Hematopoietic multipotent progenitor cell treated with erythropoietin and hydrocortisone succinate and interleukin-3 and kit ligand, for 4 days (in vitro differentiated cells): ENCODE measurements at regions not wholly inside any gene's neighbourhood (a gene's known extent, or its start where the extent isn't known, plus 50 kb on each side); places are given as distances from the start of the nearest gene placed in this dataset.
A peak's percentile ranks its signal among the peaks of the same experiment; 100 is the strongest.
"Not testable (repeated sequence)": the region's sequence is repeated elsewhere in the genome, so short reads cannot be mapped to it uniquely, and the experiment has no call there.

Source experiments
- DNase-seq: peaks from one replicate; pipeline ENCODE4 v3.0.0-alpha.2; 2015

DNA sequence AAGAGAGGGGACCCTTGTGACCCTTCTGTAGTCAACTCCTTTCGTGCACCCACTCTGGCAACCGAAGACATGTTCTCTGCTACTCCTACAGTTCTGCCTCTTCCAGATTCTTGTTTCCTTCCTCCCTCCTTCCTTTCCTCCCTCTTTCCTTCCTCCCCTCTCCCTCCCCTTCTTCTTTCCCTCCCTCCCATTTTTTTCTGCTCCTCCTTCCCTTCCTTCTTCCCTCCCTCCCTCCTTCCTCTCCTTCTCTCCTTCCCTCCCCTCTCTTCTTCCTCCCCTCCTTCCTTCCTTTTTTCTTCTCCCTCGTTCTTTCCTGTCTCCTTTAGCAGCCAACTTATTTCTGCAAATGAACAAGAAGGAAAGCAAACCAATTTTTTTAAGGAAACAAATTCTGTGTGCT, 111.5 kb downstream of the NPTX2 start:
- no peak for DNase-seq

DNA sequence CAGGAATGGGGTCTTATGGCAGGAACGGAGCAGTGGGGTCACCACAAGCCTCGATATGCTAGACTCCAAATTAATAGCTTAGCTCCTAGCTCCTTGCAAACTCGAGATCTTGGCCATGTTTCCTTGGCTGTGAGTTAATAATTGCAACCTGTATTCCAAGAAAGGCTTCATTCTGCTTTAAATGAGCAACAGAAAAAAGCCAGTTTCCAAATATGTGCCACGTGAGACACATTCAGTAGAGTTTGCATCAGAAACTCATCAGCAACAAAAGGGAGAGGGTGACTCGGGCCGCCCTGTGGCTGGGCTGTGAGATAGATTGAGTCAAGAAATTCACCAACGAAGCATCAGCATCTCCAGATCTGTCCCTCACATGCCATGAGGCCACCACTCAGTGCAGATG, 112.0 kb downstream of the NPTX2 start:
- DNase-seq, result no peak

DNA sequence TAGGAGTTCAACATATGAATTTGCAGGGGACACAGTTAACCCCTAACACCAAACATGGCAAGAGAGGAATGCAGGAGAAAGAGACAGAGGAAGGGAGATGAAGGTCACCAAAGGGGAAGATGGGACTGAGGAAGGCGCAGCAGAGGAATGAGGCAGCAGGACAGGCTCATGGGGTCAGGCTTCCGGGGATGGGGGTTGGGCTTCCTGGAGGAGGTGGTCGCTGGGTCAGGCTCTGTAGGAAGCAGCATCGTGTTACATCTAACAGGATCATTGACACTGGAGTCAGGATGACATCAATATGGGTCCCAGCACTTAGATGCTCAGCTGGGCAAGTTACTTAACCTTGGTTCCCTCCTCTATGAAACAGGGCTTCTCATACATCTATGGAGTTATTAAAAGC, 113.2 kb downstream of the NPTX2 start:
- DNase-seq, result no peak

DNA sequence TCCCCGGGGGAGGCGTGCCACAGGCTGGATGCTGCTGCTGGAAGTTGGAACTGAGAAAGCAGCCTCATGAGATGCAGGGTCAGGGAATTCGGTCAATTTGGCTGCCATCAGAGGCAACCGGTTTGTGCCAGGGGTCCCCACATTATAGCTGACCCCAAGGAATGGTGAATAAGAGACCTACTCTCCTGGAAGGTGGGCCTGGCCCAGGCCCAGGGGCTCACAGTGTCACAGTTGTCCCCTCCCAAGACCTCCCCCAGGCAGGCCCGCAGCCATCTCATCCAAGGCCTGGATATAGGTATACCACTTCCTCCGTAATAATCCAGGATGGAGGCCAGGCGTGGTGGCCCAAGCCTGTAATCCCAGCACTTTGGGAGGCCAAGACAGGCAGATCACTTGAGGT, 114.6 kb downstream of the NPTX2 start:
- no peak for DNase-seq

DNA sequence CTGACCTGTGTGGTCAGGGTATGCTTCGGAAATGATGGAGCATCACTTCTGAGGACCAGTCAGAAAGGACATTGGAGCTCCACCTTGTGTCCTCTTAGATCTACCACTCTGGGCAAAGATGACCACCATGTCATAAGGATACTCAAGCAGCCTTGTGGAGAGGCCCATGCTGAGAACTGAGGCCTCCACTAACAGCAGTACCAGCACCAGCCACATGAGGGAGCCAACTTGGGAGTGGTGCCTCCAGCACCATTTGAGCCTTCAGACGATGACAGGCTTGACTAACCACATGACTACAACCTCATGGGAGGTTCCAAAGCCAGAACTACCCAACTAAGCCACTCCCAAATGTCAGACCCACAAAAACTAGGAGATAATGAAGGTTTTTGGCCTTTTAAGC, 116.0 kb downstream of the NPTX2 start:
- peak; percentile 78 for DNase-seq

DNA sequence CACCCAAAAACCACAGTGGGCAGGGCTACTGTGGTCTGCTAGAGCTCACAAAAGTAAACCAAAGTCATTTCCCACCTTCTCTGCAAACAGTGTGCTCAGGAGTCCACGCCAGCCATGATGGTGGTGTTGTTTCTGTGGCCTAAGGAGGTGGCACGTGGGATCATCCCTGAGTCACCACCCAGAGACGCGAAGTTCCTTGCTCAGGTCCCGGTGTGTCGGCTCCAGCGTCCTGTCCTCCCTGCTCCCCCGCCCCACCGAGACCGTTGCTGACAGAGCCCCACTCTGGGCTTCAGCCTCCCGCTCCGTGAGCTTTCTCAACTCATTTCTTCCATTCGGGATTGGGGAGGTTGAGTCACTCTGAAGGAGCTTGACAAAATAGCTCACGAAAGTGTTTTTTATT, 118.7 kb downstream of the NPTX2 start:
- no peak for DNase-seq

DNA sequence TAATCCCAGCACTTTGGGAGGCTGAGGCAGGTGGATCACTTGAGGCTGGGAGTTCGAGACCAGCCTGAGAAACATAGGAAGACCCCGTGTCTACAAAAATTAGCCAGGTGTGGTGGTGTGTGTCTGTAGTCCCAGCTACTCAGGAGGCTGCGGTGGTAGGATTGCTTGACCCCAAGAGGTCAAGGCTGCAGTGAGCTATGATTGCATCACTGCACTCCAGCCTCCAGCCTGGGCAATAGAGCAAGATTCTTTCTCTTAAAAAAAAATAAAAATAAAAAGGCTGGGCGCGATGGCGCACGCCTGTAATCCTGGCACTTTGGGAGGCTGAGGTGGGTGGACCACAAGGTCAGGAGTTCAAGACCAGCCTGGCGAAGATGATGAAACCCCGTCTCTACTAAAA, 119.4 kb downstream of the NPTX2 start:
- DNase-seq, result not testable (repeated sequence)

DNA sequence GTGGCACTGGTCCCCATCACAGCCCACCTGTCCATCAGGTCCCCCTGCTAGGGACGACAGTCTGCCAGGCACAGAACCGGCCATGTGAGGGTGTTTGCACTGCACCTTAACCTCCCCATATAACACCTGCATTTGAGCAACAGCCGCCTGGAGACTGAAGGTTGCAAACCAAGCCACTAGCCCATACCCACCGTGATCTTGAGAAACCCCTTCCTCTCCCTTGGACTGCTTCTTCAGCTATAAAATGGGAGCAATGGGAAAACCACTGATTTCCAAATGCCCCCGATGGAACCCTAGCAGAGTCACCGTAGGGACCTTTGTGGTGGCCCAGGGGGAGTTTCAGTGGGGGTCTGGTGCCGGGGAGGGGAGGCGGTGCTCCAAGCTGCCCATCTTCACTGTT, 120.1 kb downstream of the NPTX2 start:
- DNase-seq, result no peak

DNA sequence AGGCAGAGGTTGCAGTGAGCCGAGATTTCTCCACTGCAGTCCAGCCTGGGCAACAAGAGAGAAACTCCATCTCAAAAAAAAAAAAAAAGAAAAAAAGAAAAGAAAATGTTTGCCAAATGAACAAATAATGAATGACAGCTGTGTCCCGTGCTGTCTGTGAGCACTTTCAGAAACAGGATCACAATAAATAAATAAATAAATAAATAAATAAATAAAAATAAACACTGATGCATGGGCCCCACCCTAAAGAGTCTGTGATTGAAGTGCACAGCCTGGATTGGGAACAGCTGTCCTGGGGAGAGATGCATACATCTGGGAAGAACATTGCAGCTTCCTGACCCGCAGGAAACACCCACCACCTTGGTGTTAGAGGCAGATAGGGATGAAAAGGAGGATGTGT, 123.6 kb downstream of the NPTX2 start:
- no peak for DNase-seq

DNA sequence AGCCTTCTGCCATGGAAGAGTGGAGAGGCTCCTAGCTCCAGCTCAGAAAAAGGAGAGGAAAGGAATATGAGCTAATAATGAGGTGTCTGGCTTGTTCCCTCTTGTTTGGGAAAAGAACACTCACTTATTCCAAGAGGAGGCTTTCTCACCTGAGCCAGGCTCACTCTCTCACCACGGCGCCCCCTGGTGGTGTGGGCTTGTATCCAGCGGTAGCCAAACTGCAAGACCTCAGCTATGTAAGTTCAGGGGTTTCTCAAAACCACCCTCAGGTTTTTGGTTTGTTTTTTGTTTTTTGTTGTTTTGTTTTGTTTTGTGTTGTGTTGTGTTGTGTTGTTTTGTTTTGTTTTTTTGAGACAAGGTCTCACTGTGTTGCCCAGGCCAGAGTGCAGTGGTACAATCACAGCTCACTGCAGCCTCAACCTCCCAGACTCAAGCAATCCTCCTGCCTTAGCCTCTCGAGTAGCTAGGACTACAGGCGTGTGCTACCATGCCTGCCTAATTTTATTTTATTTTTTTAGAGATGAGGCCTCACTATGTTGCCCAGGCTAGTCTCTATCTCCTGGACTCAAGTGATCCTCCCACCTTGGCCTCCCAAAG, 124.0 kb downstream of the TMEM130 start:
- DNase-seq, result peak; percentile 80

DNA sequence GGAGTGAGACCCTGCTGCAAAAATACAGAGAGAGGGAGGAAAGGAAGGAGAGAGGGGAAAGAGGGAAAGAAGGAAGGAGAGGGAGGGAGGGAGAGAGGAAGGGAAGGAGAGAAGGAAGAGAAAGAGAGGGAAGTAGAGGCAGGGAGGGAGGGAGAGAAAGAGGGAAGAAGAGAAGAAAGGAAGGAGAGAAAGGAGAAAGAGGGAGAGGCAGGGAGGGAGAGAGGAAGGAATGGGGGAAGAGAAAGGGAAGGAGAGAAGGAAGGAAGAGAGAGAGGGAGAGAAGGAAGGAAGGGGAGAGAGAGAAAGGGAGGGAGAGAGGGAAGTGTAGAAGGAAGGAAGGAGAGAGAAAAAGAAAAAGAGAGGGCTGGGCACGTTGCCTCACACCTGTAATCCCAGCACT, 121.7 kb downstream of the TMEM130 start:
- DNase-seq, result no peak

DNA sequence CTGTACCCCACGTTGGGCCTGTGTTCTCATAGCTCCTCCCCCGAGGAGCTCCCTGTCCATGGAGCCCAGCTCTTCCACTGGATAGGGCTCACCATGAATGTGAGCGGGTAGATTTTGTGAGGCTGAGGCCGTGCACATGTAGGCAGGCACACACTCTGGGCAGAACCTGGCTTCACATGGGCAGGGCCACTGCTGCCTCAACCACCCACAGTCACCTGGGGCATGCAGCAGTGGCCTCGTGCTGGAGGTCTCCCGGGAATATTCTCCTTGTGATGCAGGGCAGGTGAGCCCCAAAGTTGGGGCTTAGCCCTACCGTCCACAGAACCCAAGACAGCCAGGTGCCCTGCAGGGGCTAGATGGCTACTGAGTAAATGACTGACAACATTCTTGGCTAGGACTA, 116.6 kb downstream of the TMEM130 start:
- no peak for DNase-seq

DNA sequence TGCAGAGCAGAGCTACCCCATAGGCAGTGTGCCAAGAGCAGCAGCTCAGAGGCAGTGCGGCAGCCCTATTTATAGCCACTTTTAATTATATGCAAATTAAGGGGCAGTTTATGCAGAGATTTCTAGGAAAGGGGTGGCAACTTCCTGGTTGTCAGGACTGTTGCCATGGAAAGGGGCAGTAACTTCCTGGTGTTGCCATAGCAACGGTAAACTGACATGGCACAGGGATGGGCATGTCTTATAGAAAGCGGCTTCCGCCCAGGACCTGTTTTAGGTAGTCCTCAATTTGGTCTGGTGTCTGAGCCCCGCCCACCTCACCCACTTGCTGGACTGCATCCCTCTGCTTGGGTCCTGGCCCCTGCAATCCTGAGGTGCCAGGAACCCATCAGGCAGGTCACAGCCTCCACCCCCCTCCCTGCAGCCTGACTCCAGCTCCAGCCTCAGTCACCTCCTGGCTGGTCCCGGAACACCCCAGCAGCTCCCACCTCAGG, 115.8 kb downstream of the TMEM130 start:
- DNase-seq, result peak; percentile 45

DNA sequence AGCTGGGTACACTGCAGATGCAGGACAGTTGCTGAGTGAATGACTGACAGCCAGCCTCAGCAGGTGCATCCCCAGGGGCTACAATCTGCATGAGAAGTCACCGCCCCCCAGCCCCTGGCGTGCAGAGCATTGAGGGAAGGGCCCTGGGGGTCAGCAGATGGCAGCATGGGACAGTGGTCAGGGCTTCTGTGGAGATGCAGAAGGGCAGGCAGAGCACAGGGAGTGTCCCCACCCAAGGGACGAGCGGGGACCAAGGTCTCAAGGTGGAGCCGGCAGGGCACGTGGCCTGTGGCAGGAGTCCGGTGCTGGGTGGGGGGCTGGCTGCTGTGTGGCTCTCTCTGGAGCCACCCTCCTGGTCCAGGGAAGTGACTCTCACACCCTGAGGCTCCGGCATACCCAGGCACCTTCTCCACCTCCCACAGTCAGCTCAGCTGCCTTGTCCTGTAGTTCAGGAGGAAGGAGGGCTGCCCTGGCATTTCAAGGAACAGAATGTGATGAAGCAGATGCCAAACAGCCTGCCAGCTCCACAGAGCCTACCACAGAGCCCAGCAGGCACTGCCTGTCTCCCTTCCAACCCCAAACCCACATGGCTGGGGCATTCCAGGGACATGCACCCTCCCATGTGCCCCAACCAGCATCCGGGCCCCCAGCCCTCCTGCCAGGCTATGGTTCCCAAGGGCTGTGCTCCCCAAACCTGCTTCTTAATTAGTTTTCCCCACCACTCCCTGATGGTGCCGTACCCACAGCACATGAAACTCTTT, 114.5 kb downstream of the TMEM130 start:
- DNase-seq, result no peak

DNA sequence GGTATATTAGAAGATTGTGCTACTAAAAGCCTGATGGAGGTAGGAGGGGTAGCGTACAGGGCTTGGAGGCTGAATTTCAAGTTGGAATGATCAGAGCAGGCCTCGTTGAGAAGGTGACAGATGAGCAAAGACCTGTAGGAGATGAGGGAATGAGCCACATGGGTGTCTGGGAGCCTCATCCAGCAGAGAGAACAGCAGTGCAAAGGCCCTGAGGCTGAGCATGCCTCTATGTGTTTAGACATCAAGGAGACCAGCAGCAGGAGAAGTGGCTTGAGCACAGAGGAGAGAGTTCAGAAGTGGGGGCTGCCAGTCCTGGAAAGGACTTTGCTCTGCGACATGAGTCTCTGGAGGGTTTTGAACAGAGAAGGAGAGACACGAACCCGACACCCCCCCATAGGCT, 111.7 kb downstream of the TMEM130 start:
- DNase-seq, result no peak

DNA sequence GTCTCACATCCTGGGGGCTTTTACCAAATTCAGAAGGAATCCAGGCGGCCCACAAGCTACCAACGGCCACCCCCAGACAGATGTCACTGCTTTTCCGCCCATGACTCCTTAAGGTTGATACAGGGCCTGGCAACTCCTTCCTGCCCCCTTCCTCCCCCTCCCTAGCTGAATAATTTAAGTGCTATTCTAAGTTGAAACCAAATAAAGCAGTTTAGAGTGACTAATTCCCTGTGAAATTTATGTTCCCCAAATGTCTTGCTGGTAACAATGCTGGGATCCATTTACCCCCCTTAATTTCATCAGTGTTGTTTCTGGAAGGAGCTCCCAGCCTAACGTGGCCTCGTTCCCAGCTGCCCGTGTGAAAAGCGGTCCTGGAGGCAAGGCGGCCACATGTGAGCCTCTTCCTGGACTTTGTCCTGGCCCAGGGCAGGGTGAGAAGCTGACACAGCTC, 109.6 kb downstream of the TMEM130 start:
- DNase-seq, result no peak

DNA sequence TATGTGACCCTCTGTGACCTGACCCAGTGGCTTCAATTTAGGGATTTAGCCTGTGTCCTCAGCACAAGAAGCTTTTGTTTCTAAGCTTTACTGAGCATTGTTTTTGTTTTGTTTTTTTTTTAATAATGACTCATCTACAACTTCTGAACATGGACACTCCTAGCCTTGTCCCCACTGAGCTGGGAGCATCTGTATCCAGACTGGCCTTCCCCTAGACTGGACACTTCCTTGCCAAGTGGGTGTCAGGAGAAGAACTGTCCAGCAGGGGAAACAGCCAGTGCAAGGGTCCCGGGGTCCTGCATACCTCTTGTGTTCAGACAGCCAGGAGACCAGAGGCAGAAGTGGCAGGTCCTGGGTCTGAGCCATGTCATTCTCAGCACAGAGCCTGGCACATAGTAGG, 108.6 kb downstream of the TMEM130 start:
- no peak for DNase-seq

DNA sequence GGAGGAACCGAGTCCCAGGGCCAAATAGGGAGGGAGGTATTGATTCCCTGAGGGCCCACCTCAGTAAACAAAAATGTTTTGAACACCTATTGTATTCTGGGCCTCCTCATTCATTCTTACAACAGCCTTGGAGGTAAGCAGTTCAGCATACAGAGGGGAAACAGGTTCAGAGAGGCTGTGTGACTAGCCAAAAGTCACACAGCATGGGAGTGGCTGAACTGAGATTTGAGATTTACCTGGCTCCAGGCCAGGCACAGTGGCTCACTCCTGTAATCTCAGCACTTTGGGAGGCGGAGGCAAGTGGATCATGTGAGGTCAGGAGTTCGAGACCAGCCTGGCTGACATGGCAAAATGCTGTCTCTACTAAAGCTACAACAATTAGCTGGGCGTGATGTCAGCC, 107.2 kb downstream of the TMEM130 start:
- DNase-seq, result no peak

DNA sequence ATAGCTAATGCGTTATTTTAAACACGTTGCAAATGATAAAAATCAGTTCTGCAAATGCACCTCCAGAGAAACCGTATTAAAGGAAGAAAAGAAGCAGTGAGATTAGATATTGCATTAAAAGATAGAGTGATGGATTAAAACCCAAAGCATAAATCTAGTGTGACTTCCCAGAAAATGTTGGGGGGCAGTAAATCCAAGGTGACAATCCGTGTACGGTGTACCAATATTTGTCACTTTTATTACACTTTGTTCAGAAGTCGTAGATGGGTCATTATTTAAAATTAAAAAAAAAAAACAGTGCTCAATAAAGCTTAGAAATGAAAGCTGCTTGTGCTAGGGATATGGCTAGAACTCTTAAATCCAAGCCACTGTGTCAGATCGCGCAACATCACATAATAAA, 106.4 kb downstream of the TMEM130 start:
- DNase-seq, result no peak

DNA sequence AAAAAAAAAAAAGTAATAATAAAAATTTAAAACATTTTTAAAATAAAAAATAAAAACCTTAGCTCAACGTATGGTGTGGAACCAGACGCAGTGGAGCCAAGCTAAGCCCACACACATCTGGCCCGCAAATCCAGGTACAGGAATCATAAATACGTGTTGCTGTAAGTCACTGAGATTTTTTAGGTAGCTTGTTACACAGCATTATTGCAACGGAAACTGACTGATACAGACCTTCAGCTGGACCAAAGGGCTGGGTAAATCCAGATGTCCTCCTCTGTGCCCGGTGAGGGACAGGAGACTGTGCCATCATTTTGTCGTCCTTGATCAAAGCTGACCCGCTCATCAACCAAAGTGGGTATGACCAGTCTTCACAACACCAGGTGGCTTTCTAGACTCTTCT, 104.9 kb downstream of the TMEM130 start:
- DNase-seq, result no peak

DNA sequence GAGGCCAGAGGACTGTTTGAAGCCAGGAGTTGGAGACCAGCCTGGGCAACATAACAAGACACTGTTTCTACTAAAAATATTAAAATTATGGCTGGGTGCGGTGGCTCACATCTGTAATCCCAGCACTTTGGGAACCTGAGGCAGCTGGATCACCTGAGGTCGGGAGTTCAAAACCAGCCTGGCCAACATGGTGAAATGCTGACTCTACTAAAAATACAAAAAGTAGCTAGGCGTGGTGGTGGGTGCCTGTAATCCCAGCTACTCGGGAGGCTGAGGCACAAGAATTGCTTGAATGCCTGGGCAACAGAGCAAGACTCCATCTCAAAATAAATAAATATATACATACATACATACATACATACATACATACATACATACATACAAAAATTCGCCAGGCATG, 99.7 kb downstream of the TMEM130 start:
- DNase-seq, result not testable (repeated sequence)

DNA sequence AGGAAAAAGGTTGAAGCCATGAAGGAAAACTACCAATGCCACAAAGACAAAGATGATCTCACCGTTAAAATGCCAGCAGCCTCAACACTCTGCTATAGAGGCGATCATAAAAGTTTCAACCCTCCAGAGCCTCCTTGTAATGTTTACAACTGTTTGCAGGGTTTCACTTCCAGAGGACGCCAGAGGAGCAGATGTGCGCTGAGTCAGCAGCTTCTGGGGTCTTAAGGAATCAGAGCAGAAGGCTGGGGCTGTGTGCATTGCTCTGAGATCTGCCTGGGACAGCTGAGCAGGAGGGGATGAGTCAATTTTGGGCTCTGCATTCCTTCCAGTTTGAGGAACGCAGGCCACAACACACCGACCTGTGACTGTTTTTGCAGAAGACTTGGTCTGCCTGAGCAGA, 98.3 kb downstream of the TMEM130 start:
- peak; percentile 22 for DNase-seq

DNA sequence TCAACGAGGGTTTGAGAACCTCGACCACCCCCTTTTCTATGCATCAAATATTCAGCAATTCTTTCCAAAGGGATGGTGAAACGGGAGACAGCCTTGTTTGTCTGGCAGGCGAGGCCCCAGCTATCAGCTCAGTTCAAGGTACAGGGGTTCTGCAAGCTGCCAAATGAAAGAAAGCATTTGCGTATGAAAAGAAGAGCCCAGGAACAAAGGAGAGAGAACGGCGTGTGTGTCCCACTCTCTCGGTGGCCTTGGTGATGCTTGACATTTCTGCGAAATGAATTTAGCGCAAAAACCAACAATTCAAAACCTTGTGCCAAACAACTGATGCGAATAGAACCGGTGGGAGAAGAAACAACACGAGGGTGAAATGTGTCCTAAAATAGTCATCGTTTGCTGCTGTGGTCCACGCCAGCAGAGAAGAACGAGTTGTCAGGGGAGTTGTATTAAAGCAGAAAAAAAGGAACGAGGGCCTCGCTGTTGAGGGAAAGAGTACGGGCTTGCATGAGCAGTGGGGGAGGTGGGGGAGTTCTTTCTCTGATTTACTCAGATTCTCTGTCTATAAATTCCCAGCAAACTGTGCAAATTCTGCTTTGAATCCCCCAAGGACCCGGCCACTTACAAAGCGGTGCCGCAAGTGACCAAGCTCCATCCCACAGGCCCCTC, 97.7 kb downstream of the TMEM130 start:
- no peak for DNase-seq

DNA sequence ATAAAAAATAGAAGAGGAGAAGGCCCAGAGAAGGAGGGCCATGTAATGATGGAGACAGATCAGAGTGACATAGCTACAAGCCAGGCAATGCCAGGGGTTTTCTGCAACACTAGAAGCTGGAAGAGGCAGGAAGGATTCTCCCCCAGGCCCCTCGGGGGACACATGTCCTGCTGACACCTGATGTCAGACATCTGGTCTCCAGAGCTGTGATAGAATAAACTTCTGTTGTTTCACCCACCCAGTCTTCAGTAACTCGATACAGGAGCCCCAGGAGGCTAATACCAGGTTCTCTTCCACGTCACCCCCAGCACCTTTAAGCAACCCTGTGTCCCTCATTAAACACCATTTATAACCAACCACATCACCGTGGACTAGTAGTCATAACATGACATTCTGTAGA, 94.9 kb downstream of the TMEM130 start:
- no peak for DNase-seq
